ENCODE measurements at regions not wholly inside any gene's neighbourhood (a gene's known extent, or its start where the extent isn't known, plus 50 kb on each side); places are given as distances from the start of the nearest gene placed in this dataset.

- Histone ChIP-seq H3K27me3 (ENCODE audit: insufficient read depth, low read length) (peaks cover 7% of the 10 kb centered on the region), H3K4me1 (ENCODE audit: insufficient read depth, low read length) (peaks cover 6% of the 10 kb centered on the region), H3K4me3 (ENCODE audit: low read length) (no peak overlapping the region), H3K9me3 (ENCODE audit: low read depth, low read length) (no peaks in the 10 kb centered on the region)
Measured at GRCh38 chr4:140257461-140258305, 103.7 kb upstream of the MAML3 start.

- Histone ChIP-seq H3K27me3 (ENCODE audit: insufficient read depth, low read length) (peaks cover 7% of the 10 kb centered on the region), H3K4me3 (ENCODE audit: low read length) (no peak overlapping the region), H3K9me3 (ENCODE audit: low read depth, low read length) (no peaks in the 10 kb centered on the region), H3K4me1 (ENCODE audit: insufficient read depth, low read length) (peaks cover 12% of the 10 kb centered on the region)
Measured at GRCh38 chr4:140256941-140257340, 103.0 kb upstream of the MAML3 start.

- Histone ChIP-seq H3K4me3 (ENCODE audit: low read length) (no peak overlapping the region), H3K27me3 (ENCODE audit: insufficient read depth, low read length) (peaks cover 7% of the 10 kb centered on the region), H3K4me1 (ENCODE audit: insufficient read depth, low read length) (peaks cover 18% of the 10 kb centered on the region), H3K9me3 (ENCODE audit: low read depth, low read length) (no peaks in the 10 kb centered on the region)
Measured at GRCh38 chr4:140256335-140256734, 102.4 kb upstream of the MAML3 start.

GRCh38 chr4:140255927-140256326 is 101.9 kb upstream of the MAML3 start:
- H3K27me3 ChIP-seq (ENCODE audit: insufficient read depth, low read length): peaks cover 7% of the 10 kb centered on the region
- no peak overlapping the region for H3K4me3 ChIP-seq (ENCODE audit: low read length)
- peaks cover 22% of the 10 kb centered on the region for H3K4me1 ChIP-seq (ENCODE audit: insufficient read depth, low read length)
- H3K9me3 ChIP-seq (ENCODE audit: low read depth, low read length): no peaks in the 10 kb centered on the region

GRCh38 chr4:140255467-140255866 is 101.5 kb upstream of the MAML3 start:
- no peaks in the 10 kb centered on the region for H3K9me3 ChIP-seq (ENCODE audit: low read depth, low read length)
- no peak overlapping the region for H3K4me3 ChIP-seq (ENCODE audit: low read length)
- peaks cover 7% of the 10 kb centered on the region for H3K27me3 ChIP-seq (ENCODE audit: insufficient read depth, low read length)
- H3K4me1 ChIP-seq (ENCODE audit: insufficient read depth, low read length): peaks cover 25% of the 10 kb centered on the region

- Histone ChIP-seq H3K4me3 (ENCODE audit: low read length) (no peak overlapping the region), H3K27me3 (ENCODE audit: insufficient read depth, low read length) (peaks cover 7% of the 10 kb centered on the region), H3K9me3 (ENCODE audit: low read depth, low read length) (no peaks in the 10 kb centered on the region), H3K4me1 (ENCODE audit: insufficient read depth, low read length) (peaks cover 28% of the 10 kb centered on the region)
Measured at GRCh38 chr4:140254651-140255299, 100.8 kb upstream of the MAML3 start.

- Histone ChIP-seq H3K9me3 (ENCODE audit: low read depth, low read length) (no peaks in the 10 kb centered on the region), H3K4me1 (ENCODE audit: insufficient read depth, low read length) (peaks cover 28% of the 10 kb centered on the region), H3K4me3 (ENCODE audit: low read length) (no peak overlapping the region), H3K27me3 (ENCODE audit: insufficient read depth, low read length) (peaks cover 7% of the 10 kb centered on the region)
Measured at GRCh38 chr4:140253556-140254027, 99.6 kb upstream of the MAML3 start.

GRCh38 chr4:140252742-140253555 is 99.0 kb upstream of the MAML3 start:
- peaks cover 7% of the 10 kb centered on the region for H3K27me3 ChIP-seq (ENCODE audit: insufficient read depth, low read length)
- peak overlapping the region; percentile 48 for H3K4me3 ChIP-seq (ENCODE audit: low read length)
- no peaks in the 10 kb centered on the region for H3K9me3 ChIP-seq (ENCODE audit: low read depth, low read length)
- peaks cover 28% of the 10 kb centered on the region for H3K4me1 ChIP-seq (ENCODE audit: insufficient read depth, low read length)

GRCh38 chr4:140252141-140252741 is 98.3 kb upstream of the MAML3 start:
- H3K27me3 ChIP-seq (ENCODE audit: insufficient read depth, low read length): peaks cover 7% of the 10 kb centered on the region
- peak overlapping the region; percentile 48 for H3K4me3 ChIP-seq (ENCODE audit: low read length)
- no peaks in the 10 kb centered on the region for H3K9me3 ChIP-seq (ENCODE audit: low read depth, low read length)
- peaks cover 30% of the 10 kb centered on the region for H3K4me1 ChIP-seq (ENCODE audit: insufficient read depth, low read length)

- no peaks in the 10 kb centered on the region for H3K9me3 ChIP-seq (ENCODE audit: low read depth, low read length)
- H3K27me3 ChIP-seq (ENCODE audit: insufficient read depth, low read length): peaks cover 7% of the 10 kb centered on the region
- H3K4me1 ChIP-seq (ENCODE audit: insufficient read depth, low read length): peaks cover 34% of the 10 kb centered on the region
- no peak overlapping the region for H3K4me3 ChIP-seq (ENCODE audit: low read length)
Measured at GRCh38 chr4:140251571-140251970, 97.6 kb upstream of the MAML3 start.

- no peaks in the 10 kb centered on the region for H3K9me3 ChIP-seq (ENCODE audit: low read depth, low read length)
- peaks cover 30% of the 10 kb centered on the region for H3K4me1 ChIP-seq (ENCODE audit: insufficient read depth, low read length)
- no peak overlapping the region for H3K4me3 ChIP-seq (ENCODE audit: low read length)
- H3K27me3 ChIP-seq (ENCODE audit: insufficient read depth, low read length): peaks cover 7% of the 10 kb centered on the region
Measured at GRCh38 chr4:140250989-140251552, 97.1 kb upstream of the MAML3 start.

- Histone ChIP-seq H3K27me3 (ENCODE audit: insufficient read depth, low read length) (peaks cover 7% of the 10 kb centered on the region), H3K4me3 (ENCODE audit: low read length) (no peak overlapping the region), H3K9me3 (ENCODE audit: low read depth, low read length) (no peaks in the 10 kb centered on the region), H3K4me1 (ENCODE audit: insufficient read depth, low read length) (peaks cover 29% of the 10 kb centered on the region)
Measured at GRCh38 chr4:140249351-140249750, 95.4 kb upstream of the MAML3 start.

GRCh38 chr4:140247237-140247636 is 93.3 kb upstream of the MAML3 start:
- Histone ChIP-seq H3K4me1 (ENCODE audit: insufficient read depth, low read length) (peaks cover 42% of the 10 kb centered on the region), H3K27me3 (ENCODE audit: insufficient read depth, low read length) (no peaks in the 10 kb centered on the region), H3K4me3 (ENCODE audit: low read length) (no peak overlapping the region), H3K9me3 (ENCODE audit: low read depth, low read length) (no peaks in the 10 kb centered on the region)

GRCh38 chr4:140246216-140246615 is 92.2 kb upstream of the MAML3 start:
- Histone ChIP-seq H3K4me3 (ENCODE audit: low read length) (no peak overlapping the region), H3K4me1 (ENCODE audit: insufficient read depth, low read length) (peaks cover 38% of the 10 kb centered on the region), H3K9me3 (ENCODE audit: low read depth, low read length) (no peaks in the 10 kb centered on the region), H3K27me3 (ENCODE audit: insufficient read depth, low read length) (no peaks in the 10 kb centered on the region)
